Osteocyte (in vitro differentiated cells): ENCODE measurements at regions not wholly inside any gene's neighbourhood (a gene's known extent, or its start where the extent isn't known, plus 50 kb on each side); places are given as distances from the start of the nearest gene placed in this dataset.

ENCODE experiments used
- DNase-seq: peaks from one replicate; pipeline ENCODE4 v3.0.0; 2021; ENCODE audit warnings: mixed read lengths; ENCODE audit not compliant: unreplicated experiment; ENCODE audit errors: extremely low spot score
- H3K27ac Mint-ChIP-seq: one replicate; pipeline ENCODE4 v1.8.0; 2021; ENCODE audit warnings: mild to moderate bottlenecking, mixed read lengths; ENCODE audit not compliant: unreplicated experiment
- H3K27me3 Mint-ChIP-seq: one replicate; pipeline ENCODE4 v1.8.0; 2021; ENCODE audit warnings: mixed read lengths; ENCODE audit not compliant: unreplicated experiment
- H3K36me3 Mint-ChIP-seq: one replicate; pipeline ENCODE4 v1.8.0; 2021; ENCODE audit warnings: mixed read lengths; ENCODE audit not compliant: unreplicated experiment
- H3K4me1 Mint-ChIP-seq: one replicate; pipeline ENCODE4 v1.8.0; 2021; ENCODE audit warnings: mixed read lengths; ENCODE audit not compliant: unreplicated experiment
- H3K4me3 Mint-ChIP-seq: one replicate; pipeline ENCODE4 v1.8.0; 2021; ENCODE audit warnings: mild to moderate bottlenecking, moderate library complexity, mixed read lengths; ENCODE audit not compliant: unreplicated experiment
- H3K9me3 Mint-ChIP-seq: one replicate; pipeline ENCODE4 v1.8.0; 2021; ENCODE audit warnings: mixed read lengths; ENCODE audit not compliant: unreplicated experiment
- TF ChIP-seq, protein P1 (sequence below): fragments of 200-600 bp; sonication (generic); IDR thresholded peaks from 2 replicates; pipeline ENCODE4 v1.5.0; 2021; ENCODE audit warnings: antibody characterized with exemption, mild to moderate bottlenecking, moderate library complexity

DNA sequence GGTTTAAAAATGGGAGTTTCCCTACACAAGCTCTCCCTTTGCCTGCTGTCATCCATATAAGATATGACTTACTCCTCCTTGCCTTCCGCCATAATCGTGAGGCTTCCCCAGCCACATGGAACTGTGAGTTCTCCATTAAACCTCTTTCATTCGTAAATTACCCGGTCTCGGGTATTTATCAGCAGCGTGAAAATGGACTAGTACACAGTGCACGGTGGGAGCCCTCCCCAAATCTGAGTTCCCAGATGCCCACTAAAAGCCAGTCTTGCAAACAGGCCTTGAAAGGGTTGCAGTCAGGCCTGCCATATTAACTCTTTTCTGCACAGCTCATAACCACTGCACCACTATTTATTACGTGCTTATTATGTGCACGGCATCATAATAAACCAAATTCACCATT lies 400.9 kb downstream of the PRDM2 start:
- Mint-ChIP-seq H3K27ac (no peak overlapping the region), H3K27me3 (no peaks in the 10 kb centered on the region), H3K36me3 (no peaks in the 10 kb centered on the region), H3K4me1 (no peaks in the 10 kb centered on the region), H3K4me3 (no peak overlapping the region), H3K9me3 (peaks cover 22% of the 10 kb centered on the region)
- TF ChIP-seq, protein P1, sequence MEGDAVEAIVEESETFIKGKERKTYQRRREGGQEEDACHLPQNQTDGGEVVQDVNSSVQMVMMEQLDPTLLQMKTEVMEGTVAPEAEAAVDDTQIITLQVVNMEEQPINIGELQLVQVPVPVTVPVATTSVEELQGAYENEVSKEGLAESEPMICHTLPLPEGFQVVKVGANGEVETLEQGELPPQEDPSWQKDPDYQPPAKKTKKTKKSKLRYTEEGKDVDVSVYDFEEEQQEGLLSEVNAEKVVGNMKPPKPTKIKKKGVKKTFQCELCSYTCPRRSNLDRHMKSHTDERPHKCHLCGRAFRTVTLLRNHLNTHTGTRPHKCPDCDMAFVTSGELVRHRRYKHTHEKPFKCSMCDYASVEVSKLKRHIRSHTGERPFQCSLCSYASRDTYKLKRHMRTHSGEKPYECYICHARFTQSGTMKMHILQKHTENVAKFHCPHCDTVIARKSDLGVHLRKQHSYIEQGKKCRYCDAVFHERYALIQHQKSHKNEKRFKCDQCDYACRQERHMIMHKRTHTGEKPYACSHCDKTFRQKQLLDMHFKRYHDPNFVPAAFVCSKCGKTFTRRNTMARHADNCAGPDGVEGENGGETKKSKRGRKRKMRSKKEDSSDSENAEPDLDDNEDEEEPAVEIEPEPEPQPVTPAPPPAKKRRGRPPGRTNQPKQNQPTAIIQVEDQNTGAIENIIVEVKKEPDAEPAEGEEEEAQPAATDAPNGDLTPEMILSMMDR: no peak
- DNase-seq: peak; percentile 57

DNA sequence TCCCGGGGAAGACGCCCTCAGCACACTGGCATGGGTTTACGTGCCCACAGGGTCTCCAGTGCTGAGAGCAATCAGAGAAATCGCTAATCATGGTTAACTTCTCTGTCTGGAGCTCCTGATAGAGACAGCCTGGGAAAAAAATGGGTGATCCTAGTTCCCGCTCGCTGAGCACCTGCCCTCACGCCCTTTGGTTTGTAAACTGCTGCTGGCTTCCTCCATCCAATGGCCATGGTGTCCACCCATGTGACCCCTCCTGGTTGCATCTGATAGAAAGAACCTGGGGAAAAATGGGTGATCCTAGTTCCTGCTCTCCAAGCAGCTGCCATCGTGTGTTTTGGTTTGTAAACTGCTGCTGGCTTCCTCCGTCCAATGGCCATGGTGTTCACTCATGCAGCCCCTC lies 402.2 kb downstream of the PRDM2 start:
- Mint-ChIP-seq H3K36me3 (no peaks in the 10 kb centered on the region), H3K27me3 (no peaks in the 10 kb centered on the region), H3K9me3 (peaks cover 23% of the 10 kb centered on the region), H3K4me3 (no peak overlapping the region), H3K4me1 (no peaks in the 10 kb centered on the region), H3K27ac (no peak overlapping the region)
- TF ChIP-seq, protein P1: no peak
- peak; percentile 64 for DNase-seq

DNA sequence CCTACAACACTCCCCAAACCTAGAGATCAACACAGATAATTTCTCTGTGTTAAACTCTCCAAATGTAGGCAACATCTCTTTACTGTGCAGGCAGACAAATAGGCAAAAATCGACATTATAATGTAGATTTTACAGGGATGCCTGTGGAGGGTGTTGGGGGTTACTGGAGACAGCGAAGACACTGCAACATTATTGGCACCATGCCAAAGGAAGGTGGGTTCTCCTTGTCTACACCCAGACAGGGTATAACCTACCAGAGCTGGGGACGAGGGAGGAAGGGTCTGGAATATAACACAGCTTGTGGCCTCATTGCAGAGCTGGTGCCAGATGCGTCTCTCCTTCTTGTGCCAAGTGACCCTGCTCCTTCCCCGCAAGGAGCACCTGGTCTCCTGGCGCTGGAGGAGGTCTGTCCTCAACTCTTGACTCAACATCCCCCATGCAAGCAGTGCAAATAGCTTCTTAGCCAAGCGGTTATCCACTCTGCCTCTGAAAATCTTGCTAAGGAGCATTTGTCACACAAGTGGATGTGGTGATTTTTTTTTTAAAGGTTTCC lies 404.0 kb downstream of the PRDM2 start:
- no peaks in the 10 kb centered on the region for H3K27me3 Mint-ChIP-seq
- H3K4me1 Mint-ChIP-seq: no peaks in the 10 kb centered on the region
- TF ChIP-seq, protein P1: no peak
- no peak overlapping the region for H3K4me3 Mint-ChIP-seq
- peaks cover 26% of the 10 kb centered on the region for H3K9me3 Mint-ChIP-seq
- peak; percentile 51 for DNase-seq
- H3K36me3 Mint-ChIP-seq: no peaks in the 10 kb centered on the region
- no peak overlapping the region for H3K27ac Mint-ChIP-seq

- TF ChIP-seq, protein P1: no peak
- Mint-ChIP-seq H3K9me3 (peaks cover 27% of the 10 kb centered on the region), H3K4me1 (no peaks in the 10 kb centered on the region), H3K27me3 (no peaks in the 10 kb centered on the region), H3K27ac (no peak overlapping the region), H3K36me3 (no peaks in the 10 kb centered on the region), H3K4me3 (no peak overlapping the region)
- DNase-seq: peak; percentile 5
Measured at GRCh38 chr1:14106126-14106525, 406.1 kb downstream of the PRDM2 start.

- no peaks in the 10 kb centered on the region for H3K4me1 Mint-ChIP-seq
- no peak for DNase-seq
- H3K36me3 Mint-ChIP-seq: no peaks in the 10 kb centered on the region
- no peak overlapping the region for H3K4me3 Mint-ChIP-seq
- peaks cover 23% of the 10 kb centered on the region for H3K9me3 Mint-ChIP-seq
- H3K27me3 Mint-ChIP-seq: no peaks in the 10 kb centered on the region
- H3K27ac Mint-ChIP-seq: no peak overlapping the region
- TF ChIP-seq, protein P1: no peak
Measured at GRCh38 chr1:14106679-14107313, 406.8 kb downstream of the PRDM2 start.
